Smooth muscle cell (in vitro differentiated cells): ENCODE measurements at regions not wholly inside any gene's neighbourhood (a gene's known extent, or its start where the extent isn't known, plus 50 kb on each side); places are given as distances from the start of the nearest gene placed in this dataset.

ENCODE experiments used
- DNase-seq: peaks from one replicate; lab custom pipeline; 2025; ENCODE audit not compliant: unreplicated experiment; lab: John Stamatoyannopoulos, UW
- H2AFZ ChIP-seq: fragments of 200-600 bp; sonication (generic); 2 replicates; pipeline ENCODE4 v1.6.0; 2016; ENCODE audit warnings: antibody characterized with exemption, low read depth, mild to moderate bottlenecking
- H3F3A ChIP-seq: fragments of 200-600 bp; sonication (generic); 2 replicates; pipeline ENCODE4 v1.6.0; 2017; ENCODE audit warnings: antibody characterized with exemption, low read depth
- H3K27ac ChIP-seq: fragments of 200-600 bp; sonication (generic); 2 replicates; pipeline ENCODE4 v1.5.1; 2016; ENCODE audit warnings: low read depth, mild to moderate bottlenecking
- H3K27me3 ChIP-seq: fragments of 200-600 bp; sonication (generic); 2 replicates; pipeline ENCODE4 v1.6.1; 2016; ENCODE audit warnings: low read depth, mild to moderate bottlenecking
- H3K36me3 ChIP-seq: fragments of 200-600 bp; sonication (generic); 2 replicates; pipeline ENCODE4 v1.5.1; 2016; ENCODE audit warnings: low read depth
- H3K4me1 ChIP-seq: fragments of 200-600 bp; sonication (generic); 2 replicates; pipeline ENCODE4 v1.5.1; 2016; ENCODE audit warnings: low read depth
- H3K4me2 ChIP-seq: fragments of 200-600 bp; sonication (generic); 2 replicates; pipeline ENCODE4 v1.6.0; 2016; ENCODE audit warnings: mild to moderate bottlenecking
- H3K4me3 ChIP-seq: fragments of 200-600 bp; sonication (generic); 2 replicates; pipeline ENCODE4 v1.5.1; 2016; ENCODE audit warnings: mild to moderate bottlenecking
- H3K79me2 ChIP-seq: fragments of 200-600 bp; sonication (generic); 2 replicates; pipeline ENCODE4 v1.6.0; 2016; ENCODE audit warnings: low read depth, mild to moderate bottlenecking
- H3K9ac ChIP-seq: fragments of 200-600 bp; sonication (generic); 2 replicates; pipeline ENCODE4 v1.6.0; 2016; ENCODE audit warnings: low read depth
- H3K9me3 ChIP-seq: fragments of 200-600 bp; sonication (generic); replicated peaks from 2 replicates; pipeline ENCODE4 v1.5.1; 2016; ENCODE audit warnings: low read depth
- H4K20me1 ChIP-seq: fragments of 200-600 bp; sonication (generic); 2 replicates; pipeline ENCODE4 v1.6.0; 2016; ENCODE audit warnings: low read depth
- CTCF ChIP-seq: fragments of 200-600 bp; sonication (generic); IDR thresholded peaks from 2 replicates; pipeline ENCODE4 v1.5.1; 2017; ENCODE audit warnings: borderline replicate concordance, mild to moderate bottlenecking, antibody characterized with exemption; ENCODE audit not compliant: insufficient read depth, poor library complexity, severe bottlenecking
- WGBS: methylation state at CpG from one replicate; pipeline ENCODE4 v1.1.7; 2016; ENCODE audit warnings: low lambda C conversion rate; 5-methylcytosine and 5-hydroxymethylcytosine counted together

- DNase-seq: no peak
- Histone ChIP-seq H3K36me3 (no peaks in the 10 kb centered on the region), H3K27me3 (no peaks in the 10 kb centered on the region), H3K27ac (no peak overlapping the region), H4K20me1 (no peaks in the 10 kb centered on the region), H2AFZ (no peak overlapping the region), H3K79me2 (no peaks in the 10 kb centered on the region), H3K9ac (no peak overlapping the region), H3F3A (no peaks in the 10 kb centered on the region), H3K9me3 (no peaks in the 10 kb centered on the region), H3K4me3 (no peak overlapping the region), H3K4me1 (peaks cover 16% of the 10 kb centered on the region), H3K4me2 (no peak overlapping the region)
- WGBS: 85% methylated on average over 1 of the region's 1 CpG
- no peak for TF ChIP-seq CTCF
These were observed 606.8 kb downstream of the DACH1 start for GRCh38 chr13:71260246-71260645.

GRCh38 chr13:71255633-71256032, 611.4 kb downstream of the DACH1 start:
- Histone ChIP-seq H3K27me3 (no peaks in the 10 kb centered on the region), H3K79me2 (no peaks in the 10 kb centered on the region), H3K4me3 (no peak overlapping the region), H3K9ac (no peak overlapping the region), H3F3A (no peaks in the 10 kb centered on the region), H3K27ac (no peak overlapping the region), H3K36me3 (no peaks in the 10 kb centered on the region), H2AFZ (no peak overlapping the region), H3K4me1 (no peaks in the 10 kb centered on the region), H3K4me2 (no peak overlapping the region), H4K20me1 (no peaks in the 10 kb centered on the region), H3K9me3 (no peaks in the 10 kb centered on the region)
- no peak for DNase-seq
- TF ChIP-seq CTCF: no peak
- 86% methylated on average over 1 of the region's 1 CpG for WGBS

GRCh38 chr13:71254384-71254783, 612.6 kb downstream of the DACH1 start:
- H3K9me3 ChIP-seq: no peaks in the 10 kb centered on the region
- no peaks in the 10 kb centered on the region for H3K36me3 ChIP-seq
- no peak overlapping the region for H3K4me2 ChIP-seq
- no peaks in the 10 kb centered on the region for H3F3A ChIP-seq
- no peak for DNase-seq
- H3K27ac ChIP-seq: no peak overlapping the region
- TF ChIP-seq CTCF: no peak
- no peak overlapping the region for H3K4me3 ChIP-seq
- H3K9ac ChIP-seq: no peak overlapping the region
- no peaks in the 10 kb centered on the region for H3K79me2 ChIP-seq
- WGBS: 92% methylated on average over 4 of the region's 4 CpGs
- no peaks in the 10 kb centered on the region for H3K4me1 ChIP-seq
- no peaks in the 10 kb centered on the region for H4K20me1 ChIP-seq
- H3K27me3 ChIP-seq: no peaks in the 10 kb centered on the region
- H2AFZ ChIP-seq: no peak overlapping the region

- Histone ChIP-seq H3K27ac (no peak overlapping the region), H3K4me1 (no peaks in the 10 kb centered on the region), H3F3A (no peaks in the 10 kb centered on the region), H4K20me1 (no peaks in the 10 kb centered on the region), H3K36me3 (no peaks in the 10 kb centered on the region), H3K9me3 (no peaks in the 10 kb centered on the region), H3K4me2 (peak overlapping the region; percentile 13), H3K27me3 (no peaks in the 10 kb centered on the region), H2AFZ (peak overlapping the region; percentile 28), H3K79me2 (no peaks in the 10 kb centered on the region), H3K9ac (no peak overlapping the region), H3K4me3 (no peak overlapping the region)
- no peak for DNase-seq
- TF ChIP-seq CTCF: no peak
- whole genome bisulfite sequencing: 48% methylated on average over 4 of the region's 4 CpGs
These were observed 614.8 kb downstream of the DACH1 start for GRCh38 chr13:71252184-71252704.
